ENCODE measurements at regions not wholly inside any gene's neighbourhood (a gene's known extent, or its start where the extent isn't known, plus 50 kb on each side); places are given as distances from the start of the nearest gene placed in this dataset.
A peak's percentile ranks its signal among the peaks of the same experiment; 100 is the strongest.
"Not testable (repeated sequence)": the region's sequence is repeated elsewhere in the genome, so short reads cannot be mapped to it uniquely, and the experiment has no call there.

DNA sequence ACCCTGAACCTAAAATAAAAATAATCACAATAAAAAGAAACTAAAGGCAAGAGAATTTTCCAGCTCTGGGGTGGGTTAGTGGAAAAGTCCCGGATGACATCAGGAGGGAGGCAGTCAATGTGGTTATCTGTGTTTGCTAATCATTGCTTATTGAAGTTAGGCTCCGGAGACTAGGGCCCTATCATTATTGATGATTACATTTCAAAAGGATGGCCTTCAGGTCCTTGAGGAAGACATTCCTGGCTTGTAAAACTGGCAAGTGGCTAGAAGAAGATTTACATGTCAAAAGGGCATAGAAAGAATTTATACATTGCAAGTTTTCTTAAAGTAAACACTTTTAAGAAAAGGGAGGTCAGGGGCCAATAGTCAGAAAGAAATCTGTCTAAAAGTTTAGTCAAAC is 123.4 kb downstream of the POSTN start:
- no peak overlapping the region for H3K27ac ChIP-seq
- TF ChIP-seq, protein P1, sequence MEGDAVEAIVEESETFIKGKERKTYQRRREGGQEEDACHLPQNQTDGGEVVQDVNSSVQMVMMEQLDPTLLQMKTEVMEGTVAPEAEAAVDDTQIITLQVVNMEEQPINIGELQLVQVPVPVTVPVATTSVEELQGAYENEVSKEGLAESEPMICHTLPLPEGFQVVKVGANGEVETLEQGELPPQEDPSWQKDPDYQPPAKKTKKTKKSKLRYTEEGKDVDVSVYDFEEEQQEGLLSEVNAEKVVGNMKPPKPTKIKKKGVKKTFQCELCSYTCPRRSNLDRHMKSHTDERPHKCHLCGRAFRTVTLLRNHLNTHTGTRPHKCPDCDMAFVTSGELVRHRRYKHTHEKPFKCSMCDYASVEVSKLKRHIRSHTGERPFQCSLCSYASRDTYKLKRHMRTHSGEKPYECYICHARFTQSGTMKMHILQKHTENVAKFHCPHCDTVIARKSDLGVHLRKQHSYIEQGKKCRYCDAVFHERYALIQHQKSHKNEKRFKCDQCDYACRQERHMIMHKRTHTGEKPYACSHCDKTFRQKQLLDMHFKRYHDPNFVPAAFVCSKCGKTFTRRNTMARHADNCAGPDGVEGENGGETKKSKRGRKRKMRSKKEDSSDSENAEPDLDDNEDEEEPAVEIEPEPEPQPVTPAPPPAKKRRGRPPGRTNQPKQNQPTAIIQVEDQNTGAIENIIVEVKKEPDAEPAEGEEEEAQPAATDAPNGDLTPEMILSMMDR (IDR thresholded peaks at IDR 0.05) = no peak
- TF ChIP-seq ZFX (IDR thresholded peaks at IDR 0.05; ENCODE audit: borderline replicate concordance) = no peak

GRCh38 chr13:37473035-37473434 is 125.5 kb downstream of the POSTN start:
- TF ChIP-seq, protein P1 (IDR thresholded peaks at IDR 0.05) = peak; percentile 67
- TF ChIP-seq ZFX (IDR thresholded peaks at IDR 0.05; ENCODE audit: borderline replicate concordance) = no peak
- no peak overlapping the region for H3K27ac ChIP-seq

GRCh38 chr13:37472266-37472665 is 126.3 kb downstream of the POSTN start:
- not testable (repeated sequence) for H3K27ac ChIP-seq

DNA sequence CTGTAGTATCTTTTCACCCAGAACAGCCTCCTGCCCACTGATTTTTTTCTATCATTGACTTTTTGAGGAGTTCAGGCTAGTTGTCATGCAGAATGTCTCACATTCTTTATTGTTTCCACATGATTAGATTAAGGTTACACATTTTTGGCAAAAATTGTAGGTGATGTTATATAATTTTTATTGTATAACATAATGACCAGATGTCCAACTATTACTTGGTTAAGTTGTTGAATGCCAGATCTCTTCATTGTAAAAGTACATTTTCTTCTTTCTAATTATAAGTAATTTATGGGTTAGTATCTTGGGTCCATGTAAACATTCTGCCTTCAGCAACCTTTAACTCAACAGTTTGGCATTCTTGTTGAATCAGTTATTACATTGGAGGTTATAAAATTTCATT is 138.4 kb downstream of the POSTN start:
- H3K27ac ChIP-seq = no peak overlapping the region
- TF ChIP-seq, protein P1 (IDR thresholded peaks at IDR 0.05) = no peak
- no peak for TF ChIP-seq ZFX (IDR thresholded peaks at IDR 0.05; ENCODE audit: borderline replicate concordance)

GRCh38 chr13:37457612-37458011 is 141.0 kb downstream of the POSTN start:
- no peak overlapping the region for H3K27ac ChIP-seq
- TF ChIP-seq, protein P1 (IDR thresholded peaks at IDR 0.05) = no peak
- no peak for TF ChIP-seq ZFX (IDR thresholded peaks at IDR 0.05; ENCODE audit: borderline replicate concordance)

GRCh38 chr13:37456506-37456905 is 142.1 kb downstream of the POSTN start:
- no peak overlapping the region for H3K27ac ChIP-seq
- no peak for TF ChIP-seq ZFX (IDR thresholded peaks at IDR 0.05; ENCODE audit: borderline replicate concordance)
- TF ChIP-seq, protein P1 (IDR thresholded peaks at IDR 0.05) = no peak

GRCh38 chr13:37456041-37456440 is 142.5 kb downstream of the POSTN start:
- TF ChIP-seq, protein P1 (IDR thresholded peaks at IDR 0.05) = no peak
- H3K27ac ChIP-seq = no peak overlapping the region

DNA sequence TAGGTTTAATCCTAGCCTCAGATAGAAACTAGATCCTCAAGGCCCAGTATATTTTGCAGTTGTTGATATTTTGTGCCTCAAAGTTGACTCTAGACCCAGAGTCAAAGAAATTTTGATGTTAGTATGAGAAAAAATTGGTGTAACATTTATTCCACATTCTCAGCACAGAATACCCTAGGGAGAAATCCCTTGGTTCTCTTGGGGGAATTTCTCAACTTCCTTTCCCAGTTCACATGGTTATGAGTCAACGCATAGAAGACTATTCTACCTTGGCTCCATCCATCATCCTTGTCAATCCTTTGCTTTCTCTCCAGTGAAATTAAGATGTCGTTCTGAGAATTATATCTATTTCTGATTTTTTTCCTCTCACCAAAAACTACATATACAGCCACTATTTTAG is 145.3 kb downstream of the POSTN start:
- no peak for TF ChIP-seq ZFX (IDR thresholded peaks at IDR 0.05; ENCODE audit: borderline replicate concordance)
- TF ChIP-seq, protein P1 (IDR thresholded peaks at IDR 0.05) = no peak
- H3K27ac ChIP-seq = no peak overlapping the region
